ENCODE measurements at regions not wholly inside any gene's neighbourhood (a gene's known extent, or its start where the extent isn't known, plus 50 kb on each side); places are given as distances from the start of the nearest gene placed in this dataset.

GRCh38 chr3:168959731-168960130 is 703.8 kb downstream of the MECOM start:
- TF ChIP-seq FOXM1 (IDR thresholded peaks at IDR 0.05; ENCODE audit: borderline replicate concordance, low read depth) (no peak), NFIC (IDR thresholded peaks at IDR 0.05) (no peak), EP300 (IDR thresholded peaks at IDR 0.05; ENCODE audit: borderline replicate concordance) (no peak)
